ENCODE measurements at regions not wholly inside any gene's neighbourhood (a gene's known extent, or its start where the extent isn't known, plus 50 kb on each side); places are given as distances from the start of the nearest gene placed in this dataset.

DNA sequence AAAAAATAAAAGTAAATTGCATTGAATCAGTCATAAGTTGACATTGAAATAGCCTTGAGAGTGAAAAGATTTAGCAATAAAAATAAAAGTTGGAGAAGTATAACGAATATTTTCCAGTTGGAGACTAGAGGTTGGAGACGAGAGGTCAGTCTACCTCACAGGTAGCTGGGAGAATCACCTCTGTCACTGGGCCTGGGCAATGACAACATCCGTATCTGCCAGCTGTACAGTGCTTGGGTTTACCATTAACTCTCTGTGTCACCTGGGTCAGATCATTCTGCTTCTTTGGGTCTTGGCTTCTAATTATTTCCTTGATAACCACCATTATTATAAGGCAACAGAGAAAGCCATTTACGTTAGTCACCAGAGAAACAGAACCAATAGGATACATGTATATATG is 62.0 kb upstream of the STEAP4 start:
- Histone ChIP-seq H3K27ac (ENCODE audit: low read depth, low read length, poor library complexity, severe bottlenecking) (no peak overlapping the region), H3K79me2 (ENCODE audit: insufficient read depth, low read depth, low read length) (no peaks in the 10 kb centered on the region), H3K4me2 (ENCODE audit: low read length) (no peak overlapping the region), H4K20me1 (ENCODE audit: insufficient read depth, low read length) (no peaks in the 10 kb centered on the region), H3K4me3 (ENCODE audit: low read depth, low read length, poor library complexity, severe bottlenecking) (no peak overlapping the region), H2AFZ (ENCODE audit: low read length) (no peak overlapping the region), H3K4me1 (ENCODE audit: insufficient read depth, low read length, poor library complexity, severe bottlenecking) (no peaks in the 10 kb centered on the region), H3K36me3 (ENCODE audit: insufficient read depth, low read length) (no peaks in the 10 kb centered on the region), H3K9me2 (ENCODE audit: insufficient read depth, low read length) (no peaks in the 10 kb centered on the region), H3K9me3 (ENCODE audit: low read length) (no peaks in the 10 kb centered on the region)
- TF ChIP-seq, protein P1, sequence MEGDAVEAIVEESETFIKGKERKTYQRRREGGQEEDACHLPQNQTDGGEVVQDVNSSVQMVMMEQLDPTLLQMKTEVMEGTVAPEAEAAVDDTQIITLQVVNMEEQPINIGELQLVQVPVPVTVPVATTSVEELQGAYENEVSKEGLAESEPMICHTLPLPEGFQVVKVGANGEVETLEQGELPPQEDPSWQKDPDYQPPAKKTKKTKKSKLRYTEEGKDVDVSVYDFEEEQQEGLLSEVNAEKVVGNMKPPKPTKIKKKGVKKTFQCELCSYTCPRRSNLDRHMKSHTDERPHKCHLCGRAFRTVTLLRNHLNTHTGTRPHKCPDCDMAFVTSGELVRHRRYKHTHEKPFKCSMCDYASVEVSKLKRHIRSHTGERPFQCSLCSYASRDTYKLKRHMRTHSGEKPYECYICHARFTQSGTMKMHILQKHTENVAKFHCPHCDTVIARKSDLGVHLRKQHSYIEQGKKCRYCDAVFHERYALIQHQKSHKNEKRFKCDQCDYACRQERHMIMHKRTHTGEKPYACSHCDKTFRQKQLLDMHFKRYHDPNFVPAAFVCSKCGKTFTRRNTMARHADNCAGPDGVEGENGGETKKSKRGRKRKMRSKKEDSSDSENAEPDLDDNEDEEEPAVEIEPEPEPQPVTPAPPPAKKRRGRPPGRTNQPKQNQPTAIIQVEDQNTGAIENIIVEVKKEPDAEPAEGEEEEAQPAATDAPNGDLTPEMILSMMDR (conservative IDR thresholded peaks at IDR 0.05; ENCODE audit: low read length): no peak
- no peak for TF ChIP-seq EZH2phosphoT487 (IDR thresholded peaks at IDR 0.05; ENCODE audit: borderline replicate concordance, low read depth, low read length)
- POLR2A ChIA-PET: no interaction called here
- no peak for DNase-seq (ENCODE audit: low spot score)
- intact Hi-C loops (cut with micrococcal nuclease; ENCODE audit: unreplicated experiment): no loop called here
- no TSS peak for BruUV-seq (replicated peaks)
- CTCF ChIA-PET (ENCODE audit: unreplicated experiment): no interaction called here

DNA sequence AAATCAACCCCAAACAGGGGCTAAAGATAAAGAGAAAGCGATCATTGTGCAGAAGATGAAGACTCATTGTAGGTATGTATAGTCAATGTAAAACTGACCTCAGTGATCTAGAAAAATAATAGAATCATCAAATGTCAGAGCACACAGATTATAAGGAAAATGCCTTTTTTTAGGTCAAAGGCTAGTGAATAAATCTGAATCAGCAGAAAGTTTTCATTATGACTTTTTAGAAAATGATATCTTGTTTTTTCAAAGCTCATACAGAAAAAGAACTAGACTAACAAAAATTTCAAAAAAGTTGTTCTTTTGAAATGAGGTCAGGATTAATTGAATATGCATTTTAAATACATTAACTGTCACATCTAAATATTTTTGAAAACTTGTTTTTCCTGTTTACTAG is 60.2 kb upstream of the STEAP4 start:
- intact Hi-C loops (cut with micrococcal nuclease; ENCODE audit: unreplicated experiment): no loop called here
- Histone ChIP-seq H3K9me3 (ENCODE audit: low read length) (no peaks in the 10 kb centered on the region), H4K20me1 (ENCODE audit: insufficient read depth, low read length) (no peaks in the 10 kb centered on the region), H3K36me3 (ENCODE audit: insufficient read depth, low read length) (no peaks in the 10 kb centered on the region), H3K4me2 (ENCODE audit: low read length) (no peak overlapping the region), H3K4me1 (ENCODE audit: insufficient read depth, low read length, poor library complexity, severe bottlenecking) (no peaks in the 10 kb centered on the region), H3K27ac (ENCODE audit: low read depth, low read length, poor library complexity, severe bottlenecking) (no peak overlapping the region), H3K79me2 (ENCODE audit: insufficient read depth, low read depth, low read length) (no peaks in the 10 kb centered on the region), H3K9me2 (ENCODE audit: insufficient read depth, low read length) (no peaks in the 10 kb centered on the region), H2AFZ (ENCODE audit: low read length) (no peak overlapping the region), H3K4me3 (ENCODE audit: low read depth, low read length, poor library complexity, severe bottlenecking) (no peak overlapping the region)
- POLR2A ChIA-PET: no interaction called here
- TF ChIP-seq EZH2phosphoT487 (IDR thresholded peaks at IDR 0.05; ENCODE audit: borderline replicate concordance, low read depth, low read length): no peak
- TF ChIP-seq, protein P1 (conservative IDR thresholded peaks at IDR 0.05; ENCODE audit: low read length): no peak
- CTCF ChIA-PET (ENCODE audit: unreplicated experiment): no interaction called here
- no TSS peak for BruUV-seq (replicated peaks)
- DNase-seq (ENCODE audit: low spot score): no peak

DNA sequence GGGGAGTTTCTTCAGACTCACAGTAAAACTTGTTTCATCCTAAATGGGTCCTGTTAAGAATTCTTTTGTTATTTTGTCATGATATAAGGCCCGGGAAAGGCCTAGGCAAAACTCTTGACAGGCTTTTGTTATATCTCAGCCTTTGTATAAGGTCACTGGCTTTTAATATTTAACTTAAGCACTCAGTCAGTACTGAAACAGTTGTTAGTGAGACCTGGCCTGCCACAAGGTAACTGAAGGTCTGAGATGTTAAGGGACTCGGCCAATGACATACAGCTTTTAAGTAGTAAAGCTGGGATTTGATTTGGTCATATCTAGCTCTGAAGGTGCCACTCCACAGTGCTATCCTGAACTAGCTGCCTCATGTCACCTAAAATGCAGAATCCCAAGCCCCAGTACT is 57.2 kb upstream of the STEAP4 start:
- no peaks in the 10 kb centered on the region for H3K9me3 ChIP-seq (ENCODE audit: low read length)
- DNase-seq (ENCODE audit: low spot score): no peak
- H3K9me2 ChIP-seq (ENCODE audit: insufficient read depth, low read length): no peaks in the 10 kb centered on the region
- no peaks in the 10 kb centered on the region for H3K4me1 ChIP-seq (ENCODE audit: insufficient read depth, low read length, poor library complexity, severe bottlenecking)
- H3K4me2 ChIP-seq (ENCODE audit: low read length): no peak overlapping the region
- H4K20me1 ChIP-seq (ENCODE audit: insufficient read depth, low read length): no peaks in the 10 kb centered on the region
- H2AFZ ChIP-seq (ENCODE audit: low read length): no peak overlapping the region
- H3K27ac ChIP-seq (ENCODE audit: low read depth, low read length, poor library complexity, severe bottlenecking): no peak overlapping the region
- ChIA-PET CTCF (ENCODE audit: unreplicated experiment) (no interaction called here), POLR2A (interaction anchor here (1.0 kb wide), 1 partner anchor 1608 kb away, joined by 3 read pairs; no protein-coding TSS in a partner anchor)
- no peak overlapping the region for H3K4me3 ChIP-seq (ENCODE audit: low read depth, low read length, poor library complexity, severe bottlenecking)
- no peaks in the 10 kb centered on the region for H3K36me3 ChIP-seq (ENCODE audit: insufficient read depth, low read length)
- no peaks in the 10 kb centered on the region for H3K79me2 ChIP-seq (ENCODE audit: insufficient read depth, low read depth, low read length)
- intact Hi-C loops (cut with micrococcal nuclease; ENCODE audit: unreplicated experiment): no loop called here
- no peak for TF ChIP-seq EZH2phosphoT487 (IDR thresholded peaks at IDR 0.05; ENCODE audit: borderline replicate concordance, low read depth, low read length)
- TF ChIP-seq, protein P1 (conservative IDR thresholded peaks at IDR 0.05; ENCODE audit: low read length): no peak
- BruUV-seq (replicated peaks): no TSS peak

Measured in OCI-LY7 (cell line).